Mesendoderm (in vitro differentiated cells): ENCODE measurements at regions not wholly inside any gene's neighbourhood (a gene's known extent, or its start where the extent isn't known, plus 50 kb on each side); places are given as distances from the start of the nearest gene placed in this dataset.

Experiments
- DNase-seq: peaks from one replicate; pipeline ENCODE4 v3.0.0; 2013
- H2AK5ac ChIP-seq: 2 replicates; pipeline ENCODE4 v1.6.1; 2013; ENCODE audit warnings: low read length, inconsistent platforms
- H2BK120ac ChIP-seq: 2 replicates; pipeline ENCODE4 v1.6.1; 2013; ENCODE audit warnings: low read depth, mild to moderate bottlenecking, low read length, moderate library complexity, mixed read lengths
- H2BK15ac ChIP-seq: replicated peaks from 2 replicates; pipeline ENCODE4 v1.6.1; 2013; ENCODE audit warnings: low read depth, mild to moderate bottlenecking, moderate library complexity
- H2BK5ac ChIP-seq: 2 replicates; pipeline ENCODE4 v1.6.1; 2013; ENCODE audit warnings: low read length, inconsistent platforms
- H3K18ac ChIP-seq: 2 replicates; pipeline ENCODE4 v1.6.1; 2013; ENCODE audit warnings: mild to moderate bottlenecking, low read length, mixed read lengths
- H3K23ac ChIP-seq: one replicate; pipeline ENCODE4 v1.6.1; 2013; ENCODE audit warnings: low read length
- H3K27ac ChIP-seq: 2 replicates; pipeline ENCODE4 v1.5.1; 2013; ENCODE audit warnings: low read depth, mild to moderate bottlenecking, inconsistent platforms, low read length, moderate library complexity
- H3K27me3 ChIP-seq: 2 replicates; pipeline ENCODE4 v1.6.1; 2013; ENCODE audit warnings: low read length, control low read depth, mild to moderate bottlenecking, inconsistent platforms; ENCODE audit not compliant: insufficient read depth, poor library complexity
- H3K36me3 ChIP-seq: 2 replicates; pipeline ENCODE4 v1.6.1; 2013; ENCODE audit warnings: low read length, inconsistent platforms; ENCODE audit not compliant: control insufficient read depth, insufficient read depth
- H3K4ac ChIP-seq: one replicate; pipeline ENCODE4 v1.6.1; 2013; ENCODE audit warnings: low read depth, mild to moderate bottlenecking, low read length, moderate library complexity
- H3K4me1 ChIP-seq: 2 replicates; pipeline ENCODE4 v1.6.1; 2013; ENCODE audit warnings: low read depth, low read length, inconsistent platforms; ENCODE audit not compliant: control insufficient read depth
- H3K4me2 ChIP-seq: 2 replicates; pipeline ENCODE4 v1.6.1; 2013; ENCODE audit warnings: low read length
- H3K4me3 ChIP-seq: 2 replicates; pipeline ENCODE4 v1.5.1; 2013; ENCODE audit warnings: mild to moderate bottlenecking, low read length
- H3K56ac ChIP-seq: one replicate; pipeline ENCODE4 v1.6.1; 2013; ENCODE audit warnings: low read length
- H3K79me1 ChIP-seq: 2 replicates; pipeline ENCODE4 v1.6.1; 2013; ENCODE audit warnings: low read length, inconsistent platforms
- H3K79me2 ChIP-seq: 2 replicates; pipeline ENCODE4 v1.6.1; 2013; ENCODE audit warnings: mild to moderate bottlenecking, low read length; ENCODE audit not compliant: control insufficient read depth, insufficient read depth
- H3K9ac ChIP-seq: 2 replicates; pipeline ENCODE4 v1.6.1; 2013; ENCODE audit warnings: low read length, inconsistent platforms
- H4K5ac ChIP-seq: one replicate; pipeline ENCODE4 v1.6.1; 2013; ENCODE audit warnings: low read length
- H4K8ac ChIP-seq: one replicate; pipeline ENCODE4 v1.6.1; 2013; ENCODE audit warnings: low read depth, mild to moderate bottlenecking, control low read depth, low read length, moderate library complexity
- WGBS: extraction: QIAGEN DNeasy Blood & Tissue Kit; methylation state at CpG from one replicate; pipeline ENCODE4 v1.1.7; 2013; ENCODE audit warnings: low lambda C conversion rate, missing lambda C conversion rate; ENCODE audit not compliant: insufficient coverage; ENCODE audit errors: extremely low coverage; 5-methylcytosine and 5-hydroxymethylcytosine counted together

DNA sequence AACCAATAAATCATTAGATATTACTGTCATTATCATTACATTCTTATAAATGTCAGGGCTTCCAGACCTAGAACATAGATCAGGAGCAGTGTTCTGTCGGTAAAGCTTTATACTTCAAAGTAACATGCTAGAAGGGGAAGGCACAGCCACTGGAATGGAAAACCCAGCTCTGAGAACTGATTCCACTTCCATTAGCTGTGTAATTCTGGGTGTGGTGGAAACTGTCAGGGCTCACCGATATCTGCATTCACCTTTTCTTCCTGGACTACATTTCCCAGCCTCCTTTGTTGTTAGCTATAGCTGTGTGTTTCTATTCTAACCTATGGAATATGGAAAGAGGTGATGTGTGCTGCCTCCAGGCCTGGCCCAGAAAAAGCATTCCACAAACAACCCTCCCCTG lies 585.8 kb downstream of the BUD13 start:
- Histone ChIP-seq H3K4me1 (peaks cover 3% of the 10 kb centered on the region), H3K27me3 (no peaks in the 10 kb centered on the region), H3K56ac (no peak overlapping the region), H2AK5ac (no peak overlapping the region), H4K8ac (no peak overlapping the region), H3K9ac (no peak overlapping the region), H2BK5ac (no peak overlapping the region), H3K36me3 (no peaks in the 10 kb centered on the region), H3K79me2 (no peaks in the 10 kb centered on the region), H3K18ac (no peak overlapping the region), H3K79me1 (no peaks in the 10 kb centered on the region), H4K5ac (no peak overlapping the region), H3K4me2 (no peak overlapping the region), H3K23ac (no peak overlapping the region), H3K4me3 (no peak overlapping the region), H3K27ac (no peak overlapping the region), H3K4ac (no peak overlapping the region), H2BK120ac (no peak overlapping the region), H2BK15ac (no peak overlapping the region)
- DNase-seq = no peak
- WGBS = no CpG with 5 or more reads among the region's 2 CpGs

DNA sequence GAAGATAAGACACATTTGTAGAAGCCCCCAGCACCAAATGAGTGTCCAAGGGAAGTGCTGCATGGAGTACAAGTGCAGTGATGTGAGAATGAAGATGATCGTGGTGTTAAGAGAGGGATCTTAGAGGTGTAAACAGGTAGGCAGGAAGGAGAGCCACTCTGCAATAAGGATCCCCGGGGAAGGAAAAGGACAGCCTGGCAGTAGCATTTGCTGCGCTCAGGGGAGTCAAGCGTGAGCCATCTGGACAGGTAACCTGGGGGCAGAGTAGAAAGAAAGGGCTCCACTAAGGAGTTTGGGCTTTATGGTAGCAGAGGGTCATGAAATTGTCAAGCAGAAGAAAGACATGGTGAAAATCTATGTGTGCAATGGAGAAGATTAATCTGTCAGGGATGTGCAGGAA lies 587.2 kb downstream of the BUD13 start:
- Histone ChIP-seq H4K8ac (no peak overlapping the region), H2AK5ac (no peak overlapping the region), H2BK5ac (no peak overlapping the region), H3K4me2 (no peak overlapping the region), H4K5ac (no peak overlapping the region), H3K9ac (no peak overlapping the region), H3K27ac (no peak overlapping the region), H2BK15ac (no peak overlapping the region), H3K23ac (no peak overlapping the region), H3K79me2 (no peaks in the 10 kb centered on the region), H3K18ac (no peak overlapping the region), H3K79me1 (no peaks in the 10 kb centered on the region), H3K36me3 (no peaks in the 10 kb centered on the region), H2BK120ac (no peak overlapping the region), H3K56ac (no peak overlapping the region), H3K27me3 (no peaks in the 10 kb centered on the region), H3K4me3 (no peak overlapping the region), H3K4me1 (peaks cover 5% of the 10 kb centered on the region), H3K4ac (no peak overlapping the region)
- no CpG with 5 or more reads among the region's 4 CpGs for WGBS
- DNase-seq = no peak

DNA sequence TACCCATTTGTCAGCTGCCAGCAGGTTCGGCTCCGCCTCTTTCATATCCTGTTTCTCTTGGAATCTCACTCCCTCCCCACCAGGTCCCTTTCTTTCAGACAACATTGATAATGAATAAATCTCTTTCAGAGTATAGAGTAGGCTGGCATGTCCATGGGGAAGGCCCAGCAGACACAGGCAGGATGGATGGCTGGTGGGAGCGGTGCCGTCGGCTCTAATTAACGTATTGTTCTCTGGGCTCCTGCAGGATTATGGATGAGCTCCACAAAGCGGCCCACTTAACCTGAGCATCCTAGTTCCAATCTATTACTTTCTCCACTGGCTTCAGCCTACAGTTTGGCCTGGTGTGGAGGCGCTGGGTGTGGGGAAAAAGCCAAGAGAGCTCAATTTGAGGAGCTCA lies 588.0 kb downstream of the BUD13 start:
- H3K79me2 ChIP-seq = no peaks in the 10 kb centered on the region
- H3K23ac ChIP-seq = no peak overlapping the region
- H3K27me3 ChIP-seq = no peaks in the 10 kb centered on the region
- DNase-seq = no peak
- no peak overlapping the region for H3K18ac ChIP-seq
- H3K36me3 ChIP-seq = no peaks in the 10 kb centered on the region
- H3K4me1 ChIP-seq = peaks cover 2% of the 10 kb centered on the region
- H3K79me1 ChIP-seq = no peaks in the 10 kb centered on the region
- no peak overlapping the region for H4K8ac ChIP-seq
- no peak overlapping the region for H2BK5ac ChIP-seq
- no peak overlapping the region for H3K4me3 ChIP-seq
- no CpG with 5 or more reads among the region's 8 CpGs for WGBS
- H3K27ac ChIP-seq = no peak overlapping the region
- no peak overlapping the region for H3K4ac ChIP-seq
- H3K4me2 ChIP-seq = no peak overlapping the region
- no peak overlapping the region for H2BK120ac ChIP-seq
- H3K56ac ChIP-seq = no peak overlapping the region
- no peak overlapping the region for H3K9ac ChIP-seq
- H2BK15ac ChIP-seq = no peak overlapping the region
- H2AK5ac ChIP-seq = no peak overlapping the region
- no peak overlapping the region for H4K5ac ChIP-seq

DNA sequence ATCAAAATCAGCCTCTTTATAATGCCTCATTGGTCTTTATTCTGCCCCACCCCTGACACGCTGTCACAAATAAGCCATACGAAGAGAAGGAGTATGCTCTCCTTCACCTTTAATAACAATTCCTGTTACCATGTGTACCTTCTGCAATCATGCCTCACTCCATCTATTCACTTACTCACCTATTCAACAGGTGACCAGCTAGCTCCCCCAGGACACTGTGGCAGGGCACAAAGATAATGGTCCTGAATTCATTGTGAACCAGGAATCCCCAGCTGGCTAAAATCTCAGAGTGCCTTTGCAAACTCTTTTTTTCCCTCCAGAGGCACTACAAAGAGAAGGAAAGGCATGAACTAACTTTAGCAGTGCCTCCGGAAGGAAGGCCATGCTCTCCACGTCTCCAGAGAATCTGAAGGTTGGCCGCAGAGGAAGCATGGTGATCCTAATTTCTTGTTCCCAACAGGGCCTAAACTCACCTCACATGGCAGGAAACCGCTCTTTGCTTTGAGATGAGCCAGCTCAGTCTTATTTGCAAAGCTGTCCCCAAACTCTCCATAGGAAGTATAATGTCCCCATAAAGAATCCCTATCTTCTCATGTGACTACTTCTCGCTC lies 590.3 kb downstream of the BUD13 start:
- Histone ChIP-seq H4K5ac (no peak overlapping the region), H2BK120ac (no peak overlapping the region), H3K18ac (no peak overlapping the region), H3K4me1 (peaks cover 2% of the 10 kb centered on the region), H2BK5ac (no peak overlapping the region), H3K9ac (no peak overlapping the region), H3K4me3 (no peak overlapping the region), H3K79me2 (no peaks in the 10 kb centered on the region), H3K79me1 (no peaks in the 10 kb centered on the region), H2AK5ac (no peak overlapping the region), H3K23ac (no peak overlapping the region), H2BK15ac (no peak overlapping the region), H3K27me3 (no peaks in the 10 kb centered on the region), H3K56ac (no peak overlapping the region), H4K8ac (no peak overlapping the region), H3K36me3 (no peaks in the 10 kb centered on the region), H3K27ac (no peak overlapping the region), H3K4me2 (no peak overlapping the region), H3K4ac (no peak overlapping the region)
- DNase-seq = no peak
- no CpG with 5 or more reads among the region's 7 CpGs for WGBS

DNA sequence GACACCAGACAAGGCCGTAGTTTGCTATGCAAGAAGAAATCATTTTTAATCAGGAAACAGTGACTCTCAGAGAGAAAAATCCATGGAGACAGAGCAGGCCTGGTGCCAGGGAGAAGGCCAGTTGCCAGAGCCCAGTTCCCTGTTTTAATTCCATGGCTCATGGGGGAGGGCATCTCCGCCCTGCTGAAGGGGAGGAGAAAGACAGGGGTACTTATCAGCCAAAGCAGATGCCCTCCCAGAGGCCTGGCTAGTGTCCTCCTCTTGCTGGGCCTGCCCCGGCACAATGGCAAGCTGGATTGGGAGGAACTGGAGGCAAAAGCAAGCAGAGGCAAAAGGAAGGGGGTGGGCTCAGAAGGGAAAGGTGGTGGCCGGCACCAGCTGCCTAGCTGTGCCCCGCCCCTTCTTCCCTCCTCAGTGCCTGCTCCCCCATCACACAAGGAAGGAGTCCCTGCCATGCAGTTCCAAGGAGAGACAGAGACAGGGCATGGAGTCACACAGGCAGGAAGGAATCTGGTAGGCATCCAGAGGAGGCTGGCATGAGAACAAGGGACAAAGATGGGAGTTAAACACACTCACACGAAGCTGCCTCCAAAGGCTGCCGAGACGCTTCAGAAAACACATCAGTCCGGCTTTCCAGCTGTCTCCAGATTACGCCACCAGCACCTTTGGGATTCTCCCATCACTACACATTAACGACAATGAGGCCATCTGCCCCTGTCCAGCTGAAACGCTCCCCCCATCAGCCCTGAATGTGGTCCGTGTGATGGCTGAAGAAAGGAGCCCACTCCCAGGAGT lies 591.8 kb downstream of the BUD13 start:
- H2BK5ac ChIP-seq = no peak overlapping the region
- H3K36me3 ChIP-seq = no peaks in the 10 kb centered on the region
- H3K4me3 ChIP-seq = no peak overlapping the region
- no peak for DNase-seq
- H4K5ac ChIP-seq = no peak overlapping the region
- H3K23ac ChIP-seq = no peak overlapping the region
- H3K27ac ChIP-seq = no peak overlapping the region
- no peak overlapping the region for H2BK120ac ChIP-seq
- H3K4me2 ChIP-seq = no peak overlapping the region
- no peaks in the 10 kb centered on the region for H3K27me3 ChIP-seq
- no peak overlapping the region for H3K56ac ChIP-seq
- H3K79me2 ChIP-seq = no peaks in the 10 kb centered on the region
- H3K9ac ChIP-seq = no peak overlapping the region
- no peak overlapping the region for H3K4ac ChIP-seq
- peaks cover 6% of the 10 kb centered on the region for H3K4me1 ChIP-seq
- no peak overlapping the region for H4K8ac ChIP-seq
- H3K18ac ChIP-seq = no peak overlapping the region
- no peak overlapping the region for H2BK15ac ChIP-seq
- no peaks in the 10 kb centered on the region for H3K79me1 ChIP-seq
- no peak overlapping the region for H2AK5ac ChIP-seq
- WGBS = no CpG with 5 or more reads among the region's 13 CpGs
